ENCODE measurements at regions not wholly inside any gene's neighbourhood (a gene's known extent, or its start where the extent isn't known, plus 50 kb on each side); places are given as distances from the start of the nearest gene placed in this dataset.

- Histone ChIP-seq H3K27ac (no peak overlapping the region), H3K4me1 (no peaks in the 10 kb centered on the region), H3K4me3 (no peak overlapping the region), H3K9me3 (no peaks in the 10 kb centered on the region), H3K36me3 (no peaks in the 10 kb centered on the region), H3K27me3 (no peaks in the 10 kb centered on the region)
- TF ChIP-seq CTCF (IDR thresholded peaks at IDR 0.05) = no peak
- no peak for DNase-seq
- intact Hi-C loops (cut with DNase I; ENCODE audit: low total_unique reads) = no loop called here
These were observed 1693.6 kb downstream of the EFNA5 start for GRCh38 chr5:105977163-105977562.

GRCh38 chr5:105970919-105971318 lies 1699.8 kb downstream of the EFNA5 start:
- Histone ChIP-seq H3K9me3 (no peaks in the 10 kb centered on the region), H3K4me1 (no peaks in the 10 kb centered on the region), H3K4me3 (no peak overlapping the region), H3K36me3 (no peaks in the 10 kb centered on the region), H3K27ac (no peak overlapping the region), H3K27me3 (no peaks in the 10 kb centered on the region)
- TF ChIP-seq CTCF (IDR thresholded peaks at IDR 0.05) = no peak
- intact Hi-C loops (cut with DNase I; ENCODE audit: low total_unique reads) = no loop called here
- DNase-seq = no peak

- no peak for TF ChIP-seq CTCF (IDR thresholded peaks at IDR 0.05)
- intact Hi-C loops (cut with DNase I; ENCODE audit: low total_unique reads) = no loop called here
- no peak overlapping the region for H3K4me3 ChIP-seq
- H3K36me3 ChIP-seq = no peaks in the 10 kb centered on the region
- no peak overlapping the region for H3K27ac ChIP-seq
- no peaks in the 10 kb centered on the region for H3K4me1 ChIP-seq
- no peaks in the 10 kb centered on the region for H3K9me3 ChIP-seq
- no peak for DNase-seq
- H3K27me3 ChIP-seq = no peaks in the 10 kb centered on the region
These were observed 1701.8 kb downstream of the EFNA5 start for GRCh38 chr5:105968981-105969380.

GRCh38 chr5:105963696-105964255 lies 1707.0 kb downstream of the EFNA5 start:
- H3K4me1 ChIP-seq = peaks cover 0 to 5% (median 0%) of the 10 kb centered on the region in 4 donors
- intact Hi-C loops (cut with DNase I; ENCODE audit: low total_unique reads) = no loop called here
- H3K36me3 ChIP-seq = no peaks in the 10 kb centered on the region
- no peaks in the 10 kb centered on the region for H3K27me3 ChIP-seq
- H3K27ac ChIP-seq = no peak overlapping the region
- no peak overlapping the region for H3K4me3 ChIP-seq
- H3K9me3 ChIP-seq = no peaks in the 10 kb centered on the region
- no peak for TF ChIP-seq CTCF (IDR thresholded peaks at IDR 0.05)
- no peak for DNase-seq

- TF ChIP-seq CTCF (IDR thresholded peaks at IDR 0.05) = no peak
- intact Hi-C loops (cut with DNase I; ENCODE audit: low total_unique reads) = no loop called here
- Histone ChIP-seq H3K36me3 (no peaks in the 10 kb centered on the region), H3K9me3 (no peaks in the 10 kb centered on the region), H3K4me1 (peaks cover 0 to 11% (median 0%) of the 10 kb centered on the region in 4 donors), H3K27me3 (no peaks in the 10 kb centered on the region), H3K4me3 (no peak overlapping the region), H3K27ac (no peak overlapping the region)
- no peak for DNase-seq
These were observed 1709.2 kb downstream of the EFNA5 start for GRCh38 chr5:105961572-105961971.
